ENCODE measurements at regions not wholly inside any gene's neighbourhood (a gene's known extent, or its start where the extent isn't known, plus 50 kb on each side); places are given as distances from the start of the nearest gene placed in this dataset.
"Not testable (repeated sequence)": the region's sequence is repeated elsewhere in the genome, so short reads cannot be mapped to it uniquely, and the experiment has no call there.

GRCh38 chr14:22252686-22253085 is 336.3 kb downstream of the DAD1 start:
- DNase-seq = peak in 1 of 2 donors; percentile 12
- H3K9me3 ChIP-seq = no peaks in the 10 kb centered on the region
- no peaks in the 10 kb centered on the region for H3K36me3 ChIP-seq
- WGBS, 2 donors = 30 to 33% methylated on average over 4 of the region's 4 CpGs
- peak in 7 of 8 donors; percentile 55 to 88 (median 86) for ATAC-seq
- TF ChIP-seq CTCF (IDR thresholded peaks at IDR 0.05) = no peak
- H3K27ac ChIP-seq = peak overlapping the region in 1 of 10 donors; percentile 31
- H3K4me3 ChIP-seq = no peak overlapping the region
- H3K27me3 ChIP-seq = no peaks in the 10 kb centered on the region
- no peaks in the 10 kb centered on the region for H3K4me1 ChIP-seq
- intact Hi-C loops (cut with DNase I) = no loop called here

GRCh38 chr14:22251090-22251489 is 337.9 kb downstream of the DAD1 start:
- intact Hi-C loops (cut with DNase I) = no loop called here

GRCh38 chr14:22249770-22250169 is 339.3 kb downstream of the DAD1 start:
- Histone ChIP-seq H3K4me1 (no peaks in the 10 kb centered on the region), H3K36me3 (no peaks in the 10 kb centered on the region), H3K4me3 (no peak overlapping the region), H3K9me3 (no peaks in the 10 kb centered on the region), H3K27ac (no peak overlapping the region), H3K27me3 (no peaks in the 10 kb centered on the region)
- WGBS, 2 donors = 45 to 50% methylated on average over 4 of the region's 4 CpGs
- DNase-seq = no peak
- no peak for TF ChIP-seq CTCF (IDR thresholded peaks at IDR 0.05)
- intact Hi-C loops (cut with DNase I) = no loop called here
- no peak for ATAC-seq

More at GRCh38 chr14:22251090-22251489, 337.9 kb downstream of the DAD1 start:
- H3K36me3 ChIP-seq = no peaks in the 10 kb centered on the region
- H3K27ac ChIP-seq = no peak overlapping the region
- no peak for TF ChIP-seq CTCF (IDR thresholded peaks at IDR 0.05)
- no peaks in the 10 kb centered on the region for H3K4me1 ChIP-seq
- no peaks in the 10 kb centered on the region for H3K27me3 ChIP-seq
- no peak overlapping the region for H3K4me3 ChIP-seq
- no peak for DNase-seq
- H3K9me3 ChIP-seq = no peaks in the 10 kb centered on the region
- ATAC-seq = no peak
- WGBS, 2 donors = 47 to 90% methylated on average over 1 of the region's 1 CpG

GRCh38 chr14:22243971-22244581 is 344.9 kb downstream of the DAD1 start:
- no peaks in the 10 kb centered on the region for H3K4me1 ChIP-seq
- no peak overlapping the region for H3K27ac ChIP-seq
- no peak for TF ChIP-seq CTCF (IDR thresholded peaks at IDR 0.05)
- intact Hi-C loops (cut with DNase I) = no loop called here
- DNase-seq (no peak), ATAC-seq (no peak)
- H3K36me3 ChIP-seq = no peaks in the 10 kb centered on the region
- no peaks in the 10 kb centered on the region for H3K9me3 ChIP-seq
- H3K4me3 ChIP-seq = no peak overlapping the region
- H3K27me3 ChIP-seq = no peaks in the 10 kb centered on the region
- 82 to 92% methylated on average over 6 of the region's 6 CpGs for WGBS, 2 donors

GRCh38 chr14:22238320-22238719 is 350.7 kb downstream of the DAD1 start:
- ATAC-seq; H3K36me3 ChIP-seq; intact Hi-C loops (cut with DNase I); H3K9me3 ChIP-seq; H3K4me1 ChIP-seq; H3K27me3 ChIP-seq; DNase-seq; H3K4me3 ChIP-seq; H3K27ac ChIP-seq: not testable (repeated sequence)
- WGBS, 2 donors = 39 to 54% methylated on average over 3 of the region's 3 CpGs
